NB4 (cell line): ENCODE measurements at regions not wholly inside any gene's neighbourhood (a gene's known extent, or its start where the extent isn't known, plus 50 kb on each side); places are given as distances from the start of the nearest gene placed in this dataset.

Source experiments
- MYC ChIP-seq: IDR thresholded peaks from 2 replicates; pipeline ENCODE4 v1.6.1; 2011; ENCODE audit warnings: low read depth, low read length
- POLR2A ChIP-seq: IDR thresholded peaks from 2 replicates; pipeline ENCODE4 v1.6.1; 2011; ENCODE audit warnings: mild to moderate bottlenecking; ENCODE audit not compliant: insufficient read length; ENCODE audit errors: extremely low read depth
- TF ChIP-seq, protein P1 (sequence below): IDR thresholded peaks from 2 replicates; pipeline ENCODE4 v1.6.1; 2011; ENCODE audit warnings: low read depth, low read length
- TF ChIP-seq, protein P2 (sequence below): IDR thresholded peaks from one replicate; pipeline ENCODE4 v1.5.1; 2012; ENCODE audit warnings: low read depth, low read length

DNA sequence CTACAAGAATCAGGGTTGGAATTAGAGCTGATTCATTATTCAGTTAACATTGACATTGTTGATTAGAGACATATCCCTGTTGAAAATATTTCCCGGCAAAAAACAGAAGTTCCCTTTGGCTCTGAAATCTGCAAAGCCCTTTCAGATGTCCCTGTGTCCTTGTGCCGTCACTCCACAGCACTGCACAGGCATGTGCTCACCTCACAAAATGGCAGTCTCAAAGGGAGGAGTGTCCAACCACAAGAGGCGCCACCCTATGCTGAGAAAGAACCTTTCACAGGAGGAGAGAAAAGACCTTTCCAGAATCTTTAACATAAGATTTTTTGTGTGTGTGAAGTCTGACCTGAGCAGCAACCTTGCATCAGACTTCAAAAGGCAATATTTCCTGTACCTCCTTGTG lies 112.8 kb upstream of the PRSS3 start:
- TF ChIP-seq, protein P1, sequence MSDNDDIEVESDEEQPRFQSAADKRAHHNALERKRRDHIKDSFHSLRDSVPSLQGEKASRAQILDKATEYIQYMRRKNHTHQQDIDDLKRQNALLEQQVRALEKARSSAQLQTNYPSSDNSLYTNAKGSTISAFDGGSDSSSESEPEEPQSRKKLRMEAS, result no peak
- TF ChIP-seq, protein P2, sequence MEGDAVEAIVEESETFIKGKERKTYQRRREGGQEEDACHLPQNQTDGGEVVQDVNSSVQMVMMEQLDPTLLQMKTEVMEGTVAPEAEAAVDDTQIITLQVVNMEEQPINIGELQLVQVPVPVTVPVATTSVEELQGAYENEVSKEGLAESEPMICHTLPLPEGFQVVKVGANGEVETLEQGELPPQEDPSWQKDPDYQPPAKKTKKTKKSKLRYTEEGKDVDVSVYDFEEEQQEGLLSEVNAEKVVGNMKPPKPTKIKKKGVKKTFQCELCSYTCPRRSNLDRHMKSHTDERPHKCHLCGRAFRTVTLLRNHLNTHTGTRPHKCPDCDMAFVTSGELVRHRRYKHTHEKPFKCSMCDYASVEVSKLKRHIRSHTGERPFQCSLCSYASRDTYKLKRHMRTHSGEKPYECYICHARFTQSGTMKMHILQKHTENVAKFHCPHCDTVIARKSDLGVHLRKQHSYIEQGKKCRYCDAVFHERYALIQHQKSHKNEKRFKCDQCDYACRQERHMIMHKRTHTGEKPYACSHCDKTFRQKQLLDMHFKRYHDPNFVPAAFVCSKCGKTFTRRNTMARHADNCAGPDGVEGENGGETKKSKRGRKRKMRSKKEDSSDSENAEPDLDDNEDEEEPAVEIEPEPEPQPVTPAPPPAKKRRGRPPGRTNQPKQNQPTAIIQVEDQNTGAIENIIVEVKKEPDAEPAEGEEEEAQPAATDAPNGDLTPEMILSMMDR, result no peak
- TF ChIP-seq MYC (no peak), POLR2A (no peak)
